22Rv1 (cell line): ENCODE measurements at regions not wholly inside any gene's neighbourhood (a gene's known extent, or its start where the extent isn't known, plus 50 kb on each side); places are given as distances from the start of the nearest gene placed in this dataset.

Source experiments
- H3K27ac ChIP-seq: fragments of 450-650 bp; 2 replicates; pipeline ENCODE4 v1.5.1; 2017
- ZFX ChIP-seq: fragments of 450-650 bp; IDR thresholded peaks from 2 replicates; pipeline ENCODE4 v1.6.1; 2017; ENCODE audit warnings: antibody characterized with exemption, borderline replicate concordance
- TF ChIP-seq, protein P1 (sequence below): fragments of 450-650 bp; IDR thresholded peaks from 2 replicates; pipeline ENCODE4 v1.5.1; 2017; ENCODE audit warnings: mild to moderate bottlenecking

DNA sequence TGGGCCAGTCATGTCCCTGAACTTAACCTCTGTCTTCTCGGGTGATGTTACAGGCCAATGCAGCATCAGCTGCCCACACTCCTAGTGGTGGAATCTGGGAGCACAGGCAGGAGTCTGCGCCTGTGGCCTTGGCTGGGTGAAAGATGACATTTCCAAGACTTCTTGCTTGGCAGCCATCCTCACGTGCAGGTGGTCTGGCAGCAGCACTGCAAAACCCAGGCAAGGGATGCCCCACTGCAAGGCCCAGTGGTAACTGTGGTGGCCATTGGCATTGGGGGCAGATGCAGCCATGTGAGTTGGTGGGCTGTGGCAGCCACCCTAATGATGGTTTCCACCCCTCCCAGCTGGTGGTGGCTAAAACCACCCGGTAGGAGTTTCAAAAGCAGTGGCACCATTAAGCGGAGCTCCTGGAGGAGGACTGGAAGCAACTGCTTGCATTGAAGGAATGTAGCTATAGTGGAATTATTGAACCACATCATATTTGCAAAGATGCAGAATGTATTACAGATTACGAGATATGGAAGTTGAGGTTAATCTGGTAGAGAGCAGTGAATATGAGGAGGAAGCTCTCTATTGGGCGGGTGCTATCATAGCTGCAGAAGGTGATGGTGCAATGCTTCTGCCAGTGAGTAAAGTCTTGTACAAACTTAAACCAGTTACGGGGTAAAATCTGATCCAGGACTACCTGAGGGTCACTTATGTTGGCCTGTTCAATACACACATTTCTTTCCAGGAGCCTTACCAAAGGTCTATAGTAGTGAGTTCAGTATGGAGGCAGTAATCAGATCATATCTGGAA, 120.7 kb upstream of the TOP3B start:
- TF ChIP-seq ZFX, result no peak
- TF ChIP-seq, protein P1, sequence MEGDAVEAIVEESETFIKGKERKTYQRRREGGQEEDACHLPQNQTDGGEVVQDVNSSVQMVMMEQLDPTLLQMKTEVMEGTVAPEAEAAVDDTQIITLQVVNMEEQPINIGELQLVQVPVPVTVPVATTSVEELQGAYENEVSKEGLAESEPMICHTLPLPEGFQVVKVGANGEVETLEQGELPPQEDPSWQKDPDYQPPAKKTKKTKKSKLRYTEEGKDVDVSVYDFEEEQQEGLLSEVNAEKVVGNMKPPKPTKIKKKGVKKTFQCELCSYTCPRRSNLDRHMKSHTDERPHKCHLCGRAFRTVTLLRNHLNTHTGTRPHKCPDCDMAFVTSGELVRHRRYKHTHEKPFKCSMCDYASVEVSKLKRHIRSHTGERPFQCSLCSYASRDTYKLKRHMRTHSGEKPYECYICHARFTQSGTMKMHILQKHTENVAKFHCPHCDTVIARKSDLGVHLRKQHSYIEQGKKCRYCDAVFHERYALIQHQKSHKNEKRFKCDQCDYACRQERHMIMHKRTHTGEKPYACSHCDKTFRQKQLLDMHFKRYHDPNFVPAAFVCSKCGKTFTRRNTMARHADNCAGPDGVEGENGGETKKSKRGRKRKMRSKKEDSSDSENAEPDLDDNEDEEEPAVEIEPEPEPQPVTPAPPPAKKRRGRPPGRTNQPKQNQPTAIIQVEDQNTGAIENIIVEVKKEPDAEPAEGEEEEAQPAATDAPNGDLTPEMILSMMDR, result peak; percentile 52
- no peak overlapping the region for H3K27ac ChIP-seq

GRCh38 chr22:22099833-22100812, 117.5 kb upstream of the TOP3B start:
- TF ChIP-seq, protein P1, result peak; percentile 65
- TF ChIP-seq ZFX, result no peak
- H3K27ac ChIP-seq, result no peak overlapping the region

DNA sequence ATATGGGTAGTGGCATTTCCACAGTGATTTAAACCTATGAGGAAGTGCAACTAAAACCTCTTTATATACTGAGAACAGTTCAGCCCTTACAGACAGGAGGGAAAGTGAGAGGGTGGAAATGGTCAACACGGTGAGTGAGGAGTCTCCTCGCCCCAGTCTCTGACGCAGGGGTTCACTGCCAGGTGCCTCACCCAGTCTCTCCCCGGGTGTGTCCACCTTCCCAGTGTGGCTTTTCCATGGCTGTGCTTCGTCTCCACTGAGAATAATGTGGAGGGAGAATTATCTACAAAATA, 116.6 kb upstream of the TOP3B start:
- no peak for TF ChIP-seq ZFX
- TF ChIP-seq, protein P1, result no peak
- no peak overlapping the region for H3K27ac ChIP-seq

- TF ChIP-seq ZFX, result no peak
- TF ChIP-seq, protein P1, result no peak
- no peak overlapping the region for H3K27ac ChIP-seq
Measured at GRCh38 chr22:22098457-22099193, 116.0 kb upstream of the TOP3B start.

GRCh38 chr22:22097727-22098228, 115.2 kb upstream of the TOP3B start:
- no peak overlapping the region for H3K27ac ChIP-seq

GRCh38 chr22:22094921-22095320, 112.3 kb upstream of the TOP3B start:
- no peak for TF ChIP-seq ZFX
- TF ChIP-seq, protein P1, result no peak
- no peak overlapping the region for H3K27ac ChIP-seq

More at GRCh38 chr22:22097727-22098228, 115.2 kb upstream of the TOP3B start:
- TF ChIP-seq, protein P1, result no peak
- no peak for TF ChIP-seq ZFX
